Brain pericyte (primary cell): ENCODE measurements at regions not wholly inside any gene's neighbourhood (a gene's known extent, or its start where the extent isn't known, plus 50 kb on each side); places are given as distances from the start of the nearest gene placed in this dataset.

Experiments
- DNase-seq: peaks from one replicate; pipeline ENCODE4 v3.0.0-alpha.2; 2012; ENCODE audit warnings: low read depth, low spot score

DNA sequence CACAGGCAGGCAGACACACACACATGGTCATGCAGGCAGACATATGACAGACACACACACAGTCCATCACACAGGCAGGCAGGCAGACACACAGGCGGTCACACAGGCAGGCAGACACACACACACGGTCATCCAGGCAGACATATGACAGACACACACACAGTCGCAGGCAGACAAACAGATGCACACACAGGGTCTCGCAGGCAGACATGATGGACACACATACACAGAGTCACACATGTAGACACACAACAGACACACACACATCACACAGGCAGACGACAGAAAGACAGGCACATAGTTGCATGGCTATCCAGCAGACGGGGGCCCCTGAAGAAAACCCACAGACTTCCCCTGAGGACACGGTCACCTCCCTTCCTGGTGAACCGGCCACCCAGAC, 135.4 kb downstream of the NCOR2 start:
- no peak for DNase-seq

DNA sequence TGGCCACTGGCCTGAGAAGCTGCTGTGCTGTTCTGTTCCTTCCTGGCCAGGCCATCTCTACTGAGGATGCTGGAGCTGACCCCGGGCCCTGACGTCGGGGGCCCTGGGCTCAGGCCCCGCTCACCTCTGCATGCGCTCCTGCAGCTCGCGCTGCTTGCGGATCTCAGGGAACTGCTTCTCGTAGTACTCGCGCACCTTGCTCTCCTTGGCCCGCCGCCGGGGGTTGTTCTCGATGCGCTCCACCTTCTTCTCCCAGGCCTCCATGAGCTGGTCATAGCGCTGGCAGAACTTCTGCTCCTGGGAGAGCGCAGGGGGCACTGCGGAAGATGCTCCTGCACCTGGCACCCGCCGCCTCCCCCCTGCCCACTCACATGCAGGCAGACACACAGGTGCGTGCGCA, 135.6 kb downstream of the RFLNA start:
- no peak for DNase-seq

DNA sequence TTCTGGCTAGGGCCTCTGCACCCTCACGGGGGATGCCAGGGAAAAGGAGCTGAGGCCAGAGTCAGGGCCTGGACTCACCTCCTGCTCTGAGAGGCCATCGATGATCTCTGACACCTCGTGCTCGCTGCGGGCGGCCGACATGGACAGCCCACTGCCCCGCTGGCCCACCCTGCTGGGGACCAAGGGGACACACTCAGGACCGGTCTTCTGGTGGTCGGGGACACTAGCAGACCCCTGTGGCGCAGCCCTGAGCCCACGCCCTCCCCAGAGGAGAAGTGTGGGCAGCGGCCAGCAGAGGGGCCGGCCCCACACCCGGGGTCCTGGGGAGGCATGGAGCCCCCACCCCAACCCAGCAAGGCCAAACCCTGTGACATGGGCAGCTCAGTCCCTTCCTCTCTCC, 134.6 kb downstream of the RFLNA start:
- DNase-seq = no peak

DNA sequence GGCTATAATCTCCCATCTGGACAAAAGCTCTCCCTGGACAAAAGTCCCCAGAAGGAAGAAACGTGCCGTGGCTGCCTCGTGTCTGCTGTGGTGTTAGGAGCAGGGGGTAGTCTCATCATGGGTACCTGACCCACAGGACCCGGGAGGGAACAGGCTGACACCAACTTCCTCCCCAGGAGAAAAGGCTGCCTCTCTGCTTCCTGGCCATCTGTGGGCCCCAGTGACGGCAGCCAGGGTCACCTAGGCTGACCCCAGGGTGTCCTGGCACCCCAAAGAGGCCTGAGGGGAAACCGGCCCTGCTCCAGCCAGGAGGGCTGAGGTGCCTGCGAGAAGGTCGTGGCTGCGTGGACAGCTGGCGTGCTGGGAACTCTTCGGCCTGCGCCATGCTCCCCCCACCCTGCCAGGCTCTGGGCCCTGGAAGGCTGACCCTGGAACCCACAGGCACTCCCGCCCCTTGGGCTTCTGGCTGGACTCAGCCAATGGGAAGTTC, 133.9 kb downstream of the RFLNA start:
- no peak for DNase-seq

DNA sequence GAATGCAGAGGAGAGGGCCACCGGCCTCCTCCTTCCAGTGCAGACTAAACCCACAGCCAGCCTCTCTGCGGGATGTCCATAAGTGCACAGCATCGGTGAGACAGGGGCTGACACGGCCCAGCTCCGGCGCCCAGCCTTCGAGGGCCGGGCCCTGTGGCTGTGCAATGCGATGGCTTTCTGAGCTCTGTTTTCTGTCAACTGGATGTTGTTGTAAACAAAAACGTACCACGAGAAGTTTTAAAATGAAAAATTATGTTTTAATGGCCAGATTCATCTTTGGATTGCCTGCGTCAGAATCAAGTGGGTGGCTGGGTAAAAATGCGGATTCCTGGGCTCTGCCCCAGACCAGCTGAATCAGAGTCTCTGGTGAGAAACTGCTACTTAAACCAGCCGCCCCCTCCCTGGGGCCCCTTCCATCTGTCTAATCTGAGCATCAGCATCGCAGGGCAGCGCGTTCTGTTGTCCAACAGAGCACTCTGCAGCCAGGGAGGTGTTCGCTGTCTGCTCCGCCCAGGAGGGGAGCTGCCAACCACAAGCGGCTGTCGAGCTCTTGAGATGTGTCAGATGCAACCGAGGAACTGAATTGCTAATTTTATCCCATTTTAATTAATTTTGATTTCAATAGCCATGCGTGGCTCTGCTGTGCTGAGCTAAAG, 133.4 kb downstream of the RFLNA start:
- no peak for DNase-seq

DNA sequence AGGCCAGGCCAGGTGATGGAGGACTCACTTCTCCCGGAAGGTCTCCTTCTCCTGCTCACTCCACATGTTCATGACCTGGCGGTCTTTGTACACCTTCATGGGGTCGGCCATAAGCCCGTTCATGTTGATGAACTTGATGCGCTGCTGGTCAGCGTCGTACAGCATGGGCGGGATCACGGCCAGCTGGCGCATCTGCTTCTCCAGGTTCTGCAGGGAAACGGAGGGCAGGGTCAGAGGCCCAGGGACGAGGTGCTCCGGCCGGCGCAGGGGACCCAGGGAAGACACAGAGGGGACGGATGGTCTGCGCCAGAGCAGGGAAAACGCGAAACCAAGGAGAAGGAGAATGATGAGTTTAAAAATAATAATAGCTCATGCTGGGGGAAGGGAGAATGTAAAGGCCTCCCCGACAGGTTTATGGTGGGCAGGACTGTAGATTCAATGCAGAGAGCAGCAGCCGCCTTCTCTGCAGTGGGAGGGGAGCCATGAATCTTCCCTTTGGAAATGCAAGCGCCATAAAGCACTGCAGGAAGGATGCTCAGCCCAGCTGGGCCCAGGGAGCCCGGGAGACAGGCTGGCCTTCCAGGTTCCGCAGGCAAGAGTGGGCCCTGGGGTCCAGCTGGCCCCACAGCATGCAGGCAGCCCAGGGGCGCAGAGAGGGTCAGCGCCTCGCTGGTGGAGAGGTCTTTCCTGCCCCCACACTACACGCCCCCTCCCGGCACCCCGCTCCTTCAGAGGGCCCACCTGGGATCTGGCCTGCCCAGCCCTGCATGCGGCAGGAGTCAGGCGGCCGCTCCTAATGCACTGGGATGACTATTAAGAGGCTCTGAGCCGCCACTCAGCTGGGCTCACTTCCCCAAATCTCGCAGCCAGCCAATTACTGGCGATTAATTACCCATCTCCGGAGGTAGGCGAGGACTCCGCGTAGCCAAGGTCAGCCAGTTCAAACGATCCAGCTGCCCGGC, 132.0 kb downstream of the RFLNA start:
- DNase-seq = no peak

DNA sequence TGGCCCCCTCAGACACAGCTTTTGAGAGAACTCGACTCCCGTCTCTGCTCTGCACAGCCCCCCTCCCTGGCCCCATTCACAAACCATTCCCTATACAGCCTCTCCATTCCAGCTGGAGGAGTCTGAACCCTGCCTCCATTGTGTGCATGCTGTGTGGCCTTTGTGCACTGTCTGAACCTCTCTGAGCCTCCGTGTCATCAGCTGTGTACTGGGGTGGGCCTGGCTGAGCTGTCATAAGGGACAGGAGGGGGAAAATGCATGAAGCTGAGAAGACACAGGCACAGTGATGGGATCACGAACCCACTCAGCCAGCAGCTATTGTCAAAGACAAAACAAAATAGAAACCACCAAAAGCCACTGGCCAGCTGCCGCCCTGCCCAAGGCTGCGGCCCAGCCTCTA, 130.8 kb downstream of the RFLNA start:
- DNase-seq = no peak

DNA sequence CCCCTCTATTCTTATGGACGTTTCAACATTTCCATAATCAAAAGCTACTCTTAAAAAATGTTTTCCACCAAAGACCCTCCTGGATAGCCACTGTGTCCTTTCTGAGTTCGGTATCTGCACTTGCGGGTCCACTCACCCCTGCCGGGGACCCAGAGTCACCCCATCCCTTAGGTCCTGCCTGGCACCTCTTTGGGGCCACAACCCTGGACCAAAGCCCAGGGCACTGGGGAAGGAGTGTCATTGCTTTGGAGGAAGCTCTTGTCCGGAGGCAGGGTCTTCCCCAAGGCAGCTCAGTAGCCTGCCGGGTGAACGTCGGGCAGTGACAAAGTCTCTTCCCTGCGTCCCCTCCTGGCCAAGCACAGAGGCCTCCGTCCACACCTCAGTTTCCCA, 129.6 kb downstream of the RFLNA start:
- no peak for DNase-seq

DNA sequence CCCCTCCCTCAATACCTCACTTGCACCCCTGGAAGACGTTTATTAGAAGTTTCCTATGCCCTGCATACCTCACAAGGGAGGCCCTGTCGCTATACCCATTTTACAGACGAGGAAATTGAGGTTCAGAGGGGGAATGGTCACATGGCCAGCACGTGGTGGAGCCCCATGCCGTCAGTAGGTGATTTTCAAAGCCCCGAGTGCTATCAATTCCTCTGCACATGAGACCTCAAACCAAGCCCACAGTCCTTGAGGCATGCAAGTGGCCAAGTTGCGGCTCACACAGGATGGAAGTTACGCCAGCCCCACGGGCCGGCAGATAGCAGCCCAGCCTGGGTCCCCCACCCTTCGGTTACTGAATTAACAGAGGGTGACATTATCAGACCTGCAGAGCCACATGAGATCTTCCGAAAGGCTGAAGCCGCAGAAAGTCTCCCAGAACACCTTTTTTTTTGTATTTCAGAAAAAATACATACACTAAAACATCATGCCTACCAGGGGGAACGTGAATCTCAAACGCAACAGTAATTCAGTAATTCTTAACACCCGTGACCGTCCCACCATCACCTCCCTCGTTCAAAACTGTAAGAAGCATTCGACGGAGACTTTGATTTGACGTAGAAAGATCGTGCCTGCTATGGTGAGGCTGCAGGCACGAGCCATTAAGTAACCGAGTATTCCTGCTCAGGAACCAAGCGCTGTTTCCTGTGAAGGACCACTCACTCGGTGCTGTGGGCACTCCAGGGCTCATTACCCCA, 129.0 kb downstream of the RFLNA start:
- DNase-seq = no peak

DNA sequence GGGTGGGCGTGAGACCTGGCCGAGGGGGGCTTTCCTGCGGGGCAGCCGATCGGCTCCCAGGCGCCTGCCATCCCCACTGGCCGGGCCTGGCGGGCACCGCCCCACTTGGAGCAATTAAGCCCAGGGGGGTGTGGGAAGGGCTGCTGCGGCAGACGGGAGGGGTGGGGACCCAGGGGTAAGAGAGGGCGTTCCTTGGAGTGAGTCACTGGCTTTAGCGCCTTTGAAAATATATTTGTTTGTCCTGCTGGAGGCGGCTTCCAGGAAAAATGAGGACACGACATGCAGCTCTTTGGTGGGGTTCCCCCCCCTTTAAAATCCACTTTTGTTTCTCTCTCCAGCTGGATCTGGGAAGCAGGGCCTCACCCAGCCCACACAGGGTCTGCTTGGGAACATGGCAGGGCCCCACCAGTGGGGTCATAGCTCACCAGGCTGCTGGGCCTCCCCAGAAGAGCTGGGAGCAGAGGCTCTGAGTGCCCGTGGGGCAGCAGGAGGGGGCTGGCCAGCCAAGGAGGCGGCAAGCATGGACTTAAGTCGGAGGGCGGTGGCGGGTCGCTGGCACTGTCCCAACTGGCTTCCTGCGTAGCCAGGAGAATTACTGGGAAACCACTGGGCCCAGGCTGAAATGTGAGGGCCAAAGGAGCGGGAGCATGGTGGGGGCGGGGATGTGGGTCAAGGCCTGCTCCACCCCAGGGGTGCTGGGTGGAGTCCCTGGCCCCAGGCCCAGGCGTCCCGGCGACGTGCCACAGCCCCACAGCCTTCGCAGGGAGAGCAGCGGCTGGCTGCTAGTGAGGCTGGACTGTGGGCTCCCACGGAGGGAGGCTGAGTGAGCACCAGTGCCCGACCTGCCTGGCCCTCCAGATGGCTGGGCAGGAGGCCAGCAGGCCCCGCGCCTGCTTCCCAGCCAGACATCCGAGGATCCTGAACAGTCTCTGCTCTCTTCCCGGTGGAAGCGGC, 128.0 kb downstream of the RFLNA start:
- DNase-seq = peak; percentile 99

DNA sequence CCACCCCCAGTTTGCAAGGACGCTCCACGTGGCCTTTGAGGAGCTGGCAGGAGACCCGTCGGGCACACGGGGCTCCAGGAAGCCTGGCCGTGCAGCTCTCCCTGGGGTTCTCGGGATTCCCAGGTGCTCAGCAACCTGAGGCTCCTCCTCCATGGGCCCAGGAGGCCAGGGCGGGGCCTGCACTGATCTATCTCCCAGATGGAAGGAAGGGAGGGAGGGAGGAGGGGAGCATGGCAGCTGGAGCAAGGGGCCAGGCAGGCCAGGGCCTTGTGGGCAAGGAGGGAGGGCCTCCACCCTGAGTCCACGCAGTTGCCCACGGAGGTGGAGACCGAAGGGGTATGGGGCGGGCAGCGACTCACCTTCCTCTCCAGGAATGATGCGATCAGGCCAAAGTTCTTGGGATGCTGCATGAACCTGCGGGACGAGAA, 127.3 kb downstream of the RFLNA start:
- DNase-seq = no peak

DNA sequence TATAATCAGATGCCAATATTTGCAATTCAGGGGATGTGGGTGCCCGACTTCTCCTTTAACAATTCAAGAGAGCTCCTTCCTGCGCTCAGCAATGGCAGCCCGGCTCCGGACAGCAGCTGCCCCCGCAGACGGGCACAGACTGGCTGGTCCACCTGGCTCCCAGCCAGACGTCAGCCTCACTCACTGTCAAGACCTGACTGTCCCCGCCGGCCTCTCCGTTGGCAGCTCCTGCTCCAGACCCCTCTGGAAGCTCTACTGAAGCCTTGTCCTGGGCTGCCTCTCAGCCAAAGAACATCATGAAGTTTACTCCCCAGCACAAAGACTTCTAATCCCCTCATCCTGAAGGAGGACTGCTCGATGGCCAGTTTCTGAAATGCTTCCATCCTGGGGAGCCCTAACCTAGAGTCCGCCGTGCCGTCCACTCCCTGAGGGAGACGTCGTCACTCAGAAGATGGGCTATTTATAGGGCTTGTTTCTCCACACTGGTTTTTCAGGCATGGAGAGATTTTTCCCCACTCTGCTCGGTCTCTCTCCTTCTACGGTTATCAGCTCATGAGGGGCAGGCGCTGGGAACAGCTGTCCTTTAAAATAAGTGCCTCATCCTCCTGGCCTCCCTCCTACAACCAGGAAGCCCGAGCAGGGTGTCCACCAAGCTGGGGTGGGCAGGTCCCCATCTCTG, 126.2 kb downstream of the RFLNA start:
- no peak for DNase-seq

DNA sequence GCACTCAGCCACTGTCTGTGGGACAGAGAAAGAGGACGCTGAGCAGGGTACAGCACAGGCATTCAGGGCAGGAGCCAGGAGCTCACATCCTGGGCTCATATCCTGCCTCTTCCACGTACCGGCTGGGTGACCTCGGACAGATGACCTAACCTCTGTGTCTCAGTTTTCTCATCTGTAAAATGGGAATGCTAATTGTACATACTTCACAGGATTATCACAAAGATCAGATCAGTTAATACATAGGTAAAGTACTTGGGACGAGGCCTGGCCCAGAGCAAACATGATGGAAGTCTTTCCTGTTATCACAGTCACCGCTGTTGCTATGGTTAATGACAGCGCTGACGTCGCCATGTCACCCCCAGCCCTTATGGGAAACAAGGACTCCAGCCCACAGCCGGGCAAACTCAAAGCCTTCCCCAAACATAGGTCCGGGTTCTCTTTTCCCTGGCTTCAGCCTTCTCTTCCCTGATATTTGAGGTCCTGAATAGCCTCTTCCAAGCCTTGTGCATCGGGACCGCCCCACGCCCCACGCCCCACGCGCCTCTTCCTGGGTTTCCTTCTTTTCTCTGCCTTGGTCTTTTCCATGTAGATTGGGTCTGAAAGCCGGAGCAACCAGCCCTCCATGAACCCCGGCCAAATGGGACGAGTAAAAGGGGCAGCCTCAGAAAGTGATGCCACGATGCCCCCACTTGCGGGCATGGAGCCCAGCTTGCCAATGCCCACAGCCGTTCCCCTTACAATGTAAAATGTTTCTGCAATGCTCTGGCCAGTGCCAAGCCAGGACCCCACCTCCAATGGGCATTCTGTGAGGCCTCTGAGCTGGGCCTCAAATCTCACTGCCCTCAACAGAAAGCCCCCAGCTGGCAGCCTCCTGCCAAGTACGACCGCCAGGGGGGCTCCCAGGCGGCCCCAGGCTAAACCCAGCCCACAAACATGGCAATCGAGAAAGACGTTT, 125.4 kb downstream of the RFLNA start:
- no peak for DNase-seq

DNA sequence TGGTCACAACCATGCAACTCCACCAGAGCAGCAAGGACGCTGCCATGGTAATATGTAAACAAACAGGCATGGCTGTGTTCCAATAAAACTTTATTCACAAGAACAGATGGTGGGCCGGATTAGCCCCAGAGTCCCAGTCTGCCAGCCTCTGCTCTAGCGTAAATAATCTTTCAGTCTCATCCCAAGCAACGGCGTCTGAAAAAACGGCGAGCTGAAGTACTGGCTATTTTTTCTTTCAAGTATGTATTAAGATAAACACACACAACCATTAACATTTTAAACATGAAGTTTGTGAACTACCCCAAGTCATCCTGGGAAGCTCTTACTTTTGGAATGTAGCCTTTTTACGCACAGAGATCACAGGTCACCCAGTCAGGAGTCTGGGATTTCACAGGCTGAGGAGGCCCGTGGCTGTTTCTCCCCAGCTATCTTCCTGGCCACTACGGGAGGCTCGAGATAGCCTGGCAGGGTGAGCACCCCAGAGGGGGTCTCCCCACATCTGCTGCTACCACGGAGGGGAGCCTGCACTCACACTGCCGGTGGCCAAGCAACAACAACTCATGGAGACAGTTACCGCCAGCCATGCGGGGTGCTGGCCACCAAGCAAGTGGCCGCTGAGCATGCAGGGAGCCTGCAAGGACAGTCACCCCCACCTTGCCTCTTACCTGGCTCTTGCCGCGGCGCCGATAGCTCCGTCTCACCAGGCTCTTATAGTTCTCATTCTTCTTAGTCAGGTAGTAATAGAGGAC, 124.6 kb downstream of the RFLNA start:
- peak; percentile 86 for DNase-seq

DNA sequence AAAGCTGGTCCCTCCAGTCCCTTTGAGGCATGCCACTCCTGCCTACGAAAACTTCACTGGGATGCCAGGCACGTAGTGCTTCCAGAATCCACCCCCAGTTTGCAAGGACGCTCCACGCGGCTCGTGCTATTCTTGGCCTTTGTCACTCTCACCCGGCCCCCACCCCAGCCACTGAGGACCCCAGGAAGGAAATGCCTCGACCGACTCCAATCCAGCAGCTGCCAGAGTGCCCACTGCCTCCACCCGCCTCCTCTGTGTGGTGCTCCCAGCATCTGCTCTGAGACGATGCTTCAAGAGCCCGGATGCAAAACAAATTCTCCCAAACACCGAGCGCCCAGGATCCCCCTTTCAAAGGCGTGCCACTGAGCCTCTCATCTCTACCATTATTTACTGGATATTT, 123.9 kb downstream of the RFLNA start:
- DNase-seq = no peak

DNA sequence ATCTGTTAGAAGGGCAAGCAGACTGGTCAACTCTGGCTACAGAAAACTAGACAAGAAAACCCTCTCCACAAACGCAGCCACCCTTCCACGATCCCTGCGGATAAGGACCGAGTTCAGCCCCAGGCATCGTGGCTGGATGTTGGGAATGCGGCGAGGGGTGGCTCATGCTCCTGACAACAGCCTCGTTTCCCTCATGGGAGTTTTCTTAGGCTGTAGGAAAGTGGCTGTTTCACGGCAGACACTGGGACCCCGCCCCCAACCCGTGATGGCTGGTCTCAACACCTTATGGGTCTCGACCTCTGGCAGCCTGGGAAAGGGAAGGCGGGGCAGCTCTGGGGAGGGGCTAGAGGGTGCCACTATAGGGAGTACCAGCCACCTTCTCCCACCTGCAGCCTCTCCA, 123.3 kb downstream of the RFLNA start:
- DNase-seq = no peak

DNA sequence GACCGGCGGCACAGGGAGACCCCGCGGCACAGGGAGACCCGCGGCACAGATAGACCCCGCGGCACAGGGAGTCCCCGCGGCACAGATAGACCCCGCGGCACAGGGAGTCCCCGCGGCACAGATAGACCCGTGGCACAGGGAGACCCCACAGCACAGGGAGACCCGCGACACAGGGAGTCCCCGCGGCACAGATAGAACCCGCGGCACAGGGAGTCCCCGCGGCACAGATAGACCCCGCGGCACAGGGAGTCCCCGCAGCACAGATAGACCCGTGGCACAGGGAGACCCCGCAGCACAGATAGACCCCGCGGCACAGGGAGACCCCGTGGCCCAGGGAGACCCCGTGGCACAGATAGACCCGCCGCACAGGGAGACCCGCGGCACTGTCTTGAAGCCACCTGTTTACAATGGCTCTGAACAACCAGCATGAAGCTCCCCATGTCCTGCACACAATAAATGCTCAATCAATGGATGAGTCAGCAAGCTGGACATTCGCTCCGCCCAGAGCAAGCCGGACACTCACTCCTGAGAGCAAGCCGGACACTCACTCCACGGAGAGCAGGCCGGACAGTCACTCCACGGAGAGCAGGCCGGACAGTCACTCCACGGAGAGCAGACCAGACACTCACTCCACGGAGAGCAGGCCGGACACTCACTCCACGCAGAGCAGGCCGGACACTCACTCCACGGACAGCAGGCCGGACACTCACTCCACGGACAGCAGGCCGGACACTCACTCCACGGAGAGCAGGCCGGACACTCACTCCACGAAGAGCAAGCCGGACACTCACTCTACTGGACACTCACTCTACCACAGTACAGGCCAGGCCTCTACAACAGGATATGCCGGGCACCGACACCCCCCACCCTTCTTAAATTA, 121.9 kb downstream of the RFLNA start:
- no peak for DNase-seq

DNA sequence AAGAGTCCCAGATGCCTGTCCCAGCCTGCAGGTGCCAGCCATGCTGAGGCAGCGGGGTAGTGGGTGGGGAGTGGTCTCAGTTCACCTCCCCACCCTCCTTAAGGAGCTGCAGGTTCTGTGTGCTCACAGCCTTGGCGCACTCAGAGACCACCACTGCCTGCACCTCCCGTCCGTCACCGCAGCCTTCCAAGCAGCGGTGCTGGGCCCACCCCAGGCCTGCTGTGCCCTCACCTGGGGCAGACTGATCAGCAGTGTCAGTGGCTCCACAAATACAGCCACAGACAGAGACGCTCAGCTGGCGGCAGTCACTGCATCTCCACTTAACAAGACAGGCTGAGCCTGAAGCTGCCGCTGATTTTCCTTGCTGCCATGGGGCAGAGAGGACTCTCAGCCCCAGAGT, 120.2 kb downstream of the RFLNA start:
- no peak for DNase-seq
